ENCODE measurements at regions not wholly inside any gene's neighbourhood (a gene's known extent, or its start where the extent isn't known, plus 50 kb on each side); places are given as distances from the start of the nearest gene placed in this dataset.

DNA sequence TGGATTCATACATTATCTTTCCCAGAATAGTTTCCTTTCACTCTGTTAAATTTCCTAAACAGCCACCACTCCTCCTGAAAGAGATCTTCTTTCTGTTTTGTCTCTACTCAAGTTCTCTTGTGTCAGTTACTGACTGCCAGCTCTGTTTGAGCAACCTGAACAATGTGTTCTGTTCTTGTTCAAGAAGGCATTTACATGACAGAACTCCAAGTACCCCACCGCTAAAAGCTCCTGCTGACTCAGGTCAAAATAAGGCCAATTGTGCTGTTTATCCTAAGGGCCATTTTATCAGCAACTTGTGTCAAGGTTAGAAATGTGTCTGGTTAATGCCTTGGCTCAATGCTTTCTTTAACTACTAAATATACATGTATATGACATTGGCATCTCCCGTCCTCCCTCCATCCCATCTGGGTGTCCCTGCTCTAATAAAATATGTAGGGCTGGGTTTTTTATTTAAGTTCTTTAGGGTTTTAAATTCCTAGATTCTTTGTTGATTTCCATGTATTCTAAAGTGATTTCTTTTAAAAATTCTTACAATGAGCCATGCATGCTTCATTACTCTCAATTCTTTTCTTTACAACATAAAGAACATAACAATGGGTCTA, 144.3 kb upstream of the PAQR3 start:
- Mint-ChIP-seq H3K4me3 (no peak overlapping the region), H3K36me3 (ENCODE audit: insufficient read depth in 2 of 2) (peaks cover 0 to 3% of the 10 kb centered on the region in 2 donors), H3K9me3 (peaks cover 2 to 5% of the 10 kb centered on the region in 2 donors), H3K27ac (no peak overlapping the region), H3K4me1 (ENCODE audit: low read depth) (no peaks in the 10 kb centered on the region), H3K27me3 (ENCODE audit: low read depth) (no peaks in the 10 kb centered on the region)
- ATAC-seq (replicated peaks in 1 of 2) (no peak), DNase-seq (no peak)

DNA sequence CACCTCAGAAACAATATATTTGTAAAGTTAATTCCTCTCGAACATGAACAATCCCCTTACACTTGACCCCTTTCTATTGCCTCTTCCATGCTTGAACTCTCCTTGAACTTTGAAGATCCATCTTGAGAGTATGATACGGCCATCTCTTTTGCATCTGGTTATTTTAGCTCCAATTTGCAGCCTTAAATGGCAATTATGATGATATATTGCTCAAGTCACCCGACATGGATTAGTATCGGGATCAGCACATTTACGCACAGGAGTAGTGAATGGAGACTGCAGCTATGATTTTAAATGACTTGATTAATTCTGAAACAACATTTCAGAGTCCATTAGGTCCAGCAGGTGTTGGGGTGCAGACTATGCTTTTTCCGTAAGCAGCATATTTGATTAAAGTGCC, 143.8 kb upstream of the PAQR3 start:
- no peaks in the 10 kb centered on the region for H3K27me3 Mint-ChIP-seq (ENCODE audit: low read depth)
- no peak overlapping the region for H3K27ac Mint-ChIP-seq
- H3K4me3 Mint-ChIP-seq = no peak overlapping the region
- peaks cover 0 to 3% of the 10 kb centered on the region in 2 donors for H3K36me3 Mint-ChIP-seq (ENCODE audit: insufficient read depth in 2 of 2)
- peaks cover 2 to 5% of the 10 kb centered on the region in 2 donors for H3K9me3 Mint-ChIP-seq
- H3K4me1 Mint-ChIP-seq (ENCODE audit: low read depth) = no peaks in the 10 kb centered on the region
- DNase-seq (no peak), ATAC-seq (replicated peaks in 1 of 2) (no peak)

DNA sequence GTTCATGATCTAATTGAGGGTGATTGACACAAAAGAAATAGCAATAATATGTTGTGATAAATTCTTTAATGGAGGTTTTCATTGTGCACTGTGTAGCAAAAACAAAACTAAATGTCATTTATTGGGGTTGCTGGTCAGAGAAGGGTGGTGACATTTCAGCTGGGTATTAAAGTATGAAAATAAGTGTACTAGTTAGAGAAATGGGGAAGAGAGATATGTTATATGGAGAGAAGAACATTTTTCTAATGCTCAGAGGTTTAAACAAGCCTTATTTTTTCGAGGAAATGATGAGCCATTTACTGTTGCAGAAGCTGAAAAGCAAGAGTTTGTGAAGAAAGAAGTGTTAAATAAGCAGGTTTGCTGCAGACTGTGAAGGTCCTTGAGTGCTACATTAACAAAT, 142.7 kb upstream of the PAQR3 start:
- peaks cover 0 to 3% of the 10 kb centered on the region in 2 donors for H3K36me3 Mint-ChIP-seq (ENCODE audit: insufficient read depth in 2 of 2)
- H3K4me3 Mint-ChIP-seq = no peak overlapping the region
- H3K27ac Mint-ChIP-seq = no peak overlapping the region
- H3K27me3 Mint-ChIP-seq (ENCODE audit: low read depth) = no peaks in the 10 kb centered on the region
- ATAC-seq (replicated peaks in 1 of 2) = no peak
- peaks cover 2 to 5% of the 10 kb centered on the region in 2 donors for H3K9me3 Mint-ChIP-seq
- no peaks in the 10 kb centered on the region for H3K4me1 Mint-ChIP-seq (ENCODE audit: low read depth)
- DNase-seq = no peak

DNA sequence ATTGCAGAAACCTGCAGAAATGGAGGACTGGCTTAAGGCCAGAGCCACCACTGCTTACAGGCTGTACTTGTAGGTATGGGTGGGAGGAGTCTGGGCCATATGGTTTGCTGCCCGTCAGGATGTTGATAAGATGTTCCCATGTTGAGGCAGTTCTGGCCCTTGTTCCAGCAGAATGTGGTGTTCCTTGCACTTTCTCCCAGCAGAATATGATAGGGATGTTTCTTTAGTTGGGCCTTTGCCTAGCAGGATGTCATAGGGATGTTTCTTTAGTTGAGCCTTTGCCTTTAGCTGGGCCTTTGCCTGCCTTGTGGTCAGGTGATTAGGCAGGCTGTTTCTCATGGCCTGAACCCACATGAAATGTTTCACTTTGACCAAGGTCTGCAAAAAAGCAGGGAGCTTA, 139.1 kb upstream of the PAQR3 start:
- Mint-ChIP-seq H3K4me3 (no peak overlapping the region), H3K9me3 (peaks cover 2 to 7% of the 10 kb centered on the region in 2 donors), H3K27me3 (ENCODE audit: low read depth) (no peaks in the 10 kb centered on the region), H3K36me3 (ENCODE audit: insufficient read depth in 2 of 2) (peaks cover 0 to 3% of the 10 kb centered on the region in 2 donors), H3K27ac (no peak overlapping the region), H3K4me1 (ENCODE audit: low read depth) (no peaks in the 10 kb centered on the region)
- DNase-seq = no peak
- no peak for ATAC-seq (replicated peaks in 1 of 2)

DNA sequence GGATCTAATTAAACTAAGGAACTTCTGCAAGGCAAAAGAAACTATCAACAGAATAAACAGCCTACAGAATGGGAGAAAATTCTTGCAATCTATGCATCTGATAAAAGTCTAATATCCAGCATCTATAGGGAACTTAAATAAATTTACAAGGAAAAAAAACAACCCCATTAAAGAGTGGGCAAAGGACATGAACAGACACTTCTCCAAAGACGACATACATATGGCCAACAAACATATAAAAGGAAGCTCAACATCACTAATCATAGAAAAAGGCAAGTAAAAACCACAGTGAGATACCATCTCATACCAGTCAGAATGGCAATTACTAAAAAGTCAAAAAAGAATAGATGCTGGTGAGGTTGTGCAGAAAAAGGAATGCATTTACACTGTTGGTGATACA, 134.8 kb upstream of the PAQR3 start:
- Mint-ChIP-seq H3K9me3 (peaks cover 3 to 8% of the 10 kb centered on the region in 2 donors), H3K27me3 (ENCODE audit: low read depth) (no peaks in the 10 kb centered on the region), H3K4me3 (no peak overlapping the region), H3K27ac (no peak overlapping the region), H3K4me1 (ENCODE audit: low read depth) (no peaks in the 10 kb centered on the region), H3K36me3 (ENCODE audit: insufficient read depth in 2 of 2) (no peaks in the 10 kb centered on the region)
- DNase-seq (no peak), ATAC-seq (replicated peaks in 1 of 2) (no peak)

DNA sequence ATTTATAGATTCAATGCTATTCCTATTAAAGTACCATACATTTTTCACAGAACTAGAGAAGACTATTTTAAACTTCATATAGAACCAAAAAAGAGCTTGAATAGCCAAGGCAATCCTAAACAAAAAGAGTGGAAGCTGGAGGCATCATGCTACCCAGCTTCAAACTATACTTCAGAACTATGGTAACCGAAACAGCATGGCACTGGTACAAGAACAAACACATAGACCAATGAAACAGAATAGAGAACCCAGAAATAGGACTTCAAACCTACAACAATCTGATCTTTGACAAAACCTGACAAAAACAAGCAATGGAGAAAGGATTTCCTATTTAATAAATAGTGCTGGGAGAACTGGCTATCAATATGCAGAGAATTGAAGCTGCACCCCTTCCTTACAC, 134.2 kb upstream of the PAQR3 start:
- no peaks in the 10 kb centered on the region for H3K36me3 Mint-ChIP-seq (ENCODE audit: insufficient read depth in 2 of 2)
- H3K4me1 Mint-ChIP-seq (ENCODE audit: low read depth) = no peaks in the 10 kb centered on the region
- DNase-seq (no peak), ATAC-seq (replicated peaks in 1 of 2) (no peak)
- H3K4me3 Mint-ChIP-seq = no peak overlapping the region
- no peaks in the 10 kb centered on the region for H3K27me3 Mint-ChIP-seq (ENCODE audit: low read depth)
- H3K9me3 Mint-ChIP-seq = peaks cover 3 to 8% of the 10 kb centered on the region in 2 donors
- no peak overlapping the region for H3K27ac Mint-ChIP-seq

DNA sequence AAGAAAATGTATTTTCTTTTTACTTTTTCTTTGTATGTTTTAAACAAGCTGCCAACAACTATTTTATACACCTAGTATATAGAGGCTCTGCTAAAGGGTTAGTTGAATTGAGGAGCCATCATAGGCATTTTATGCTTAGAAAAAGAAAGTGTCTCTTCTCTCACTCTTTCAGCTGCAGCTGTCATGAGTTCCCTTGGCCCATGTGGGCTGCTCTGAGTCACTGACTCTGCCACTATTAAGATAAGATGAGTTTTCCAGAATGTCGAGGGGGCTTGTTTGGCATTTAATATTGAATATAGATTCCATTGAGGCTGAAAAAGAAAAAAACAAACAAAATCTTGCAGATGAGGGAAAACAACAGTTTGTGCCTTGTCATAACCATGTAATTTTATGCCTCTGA, 126.0 kb upstream of the PAQR3 start:
- Mint-ChIP-seq H3K36me3 (ENCODE audit: insufficient read depth in 2 of 2) (no peaks in the 10 kb centered on the region), H3K4me3 (no peak overlapping the region), H3K27ac (no peak overlapping the region), H3K4me1 (ENCODE audit: low read depth) (no peaks in the 10 kb centered on the region), H3K27me3 (ENCODE audit: low read depth) (peaks cover 13% of the 10 kb centered on the region), H3K9me3 (no peaks in the 10 kb centered on the region)
- DNase-seq (no peak), ATAC-seq (replicated peaks in 1 of 2) (no peak)

DNA sequence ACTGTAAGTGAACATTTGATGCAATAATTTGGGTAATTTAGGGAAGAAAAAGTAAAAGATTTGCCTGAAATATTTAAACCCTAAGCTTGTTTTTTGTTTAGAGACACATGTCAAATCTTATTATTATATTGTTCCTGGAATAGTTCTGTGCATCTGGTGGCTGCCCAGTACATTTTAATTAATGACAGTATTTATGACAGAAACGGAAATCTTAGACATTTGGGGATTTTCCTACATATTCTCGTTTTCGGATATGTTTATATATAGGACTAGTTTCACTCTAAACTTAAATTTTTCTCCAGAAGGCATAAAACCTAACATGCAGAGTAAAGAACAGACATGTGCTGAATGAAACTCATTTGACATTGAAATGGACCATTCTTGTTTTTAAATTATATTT, 125.6 kb upstream of the PAQR3 start:
- Mint-ChIP-seq H3K27me3 (ENCODE audit: low read depth) (peaks cover 13% of the 10 kb centered on the region), H3K36me3 (ENCODE audit: insufficient read depth in 2 of 2) (no peaks in the 10 kb centered on the region), H3K9me3 (no peaks in the 10 kb centered on the region), H3K4me3 (no peak overlapping the region), H3K4me1 (ENCODE audit: low read depth) (no peaks in the 10 kb centered on the region), H3K27ac (no peak overlapping the region)
- ATAC-seq (replicated peaks in 1 of 2) = no peak
- no peak for DNase-seq

DNA sequence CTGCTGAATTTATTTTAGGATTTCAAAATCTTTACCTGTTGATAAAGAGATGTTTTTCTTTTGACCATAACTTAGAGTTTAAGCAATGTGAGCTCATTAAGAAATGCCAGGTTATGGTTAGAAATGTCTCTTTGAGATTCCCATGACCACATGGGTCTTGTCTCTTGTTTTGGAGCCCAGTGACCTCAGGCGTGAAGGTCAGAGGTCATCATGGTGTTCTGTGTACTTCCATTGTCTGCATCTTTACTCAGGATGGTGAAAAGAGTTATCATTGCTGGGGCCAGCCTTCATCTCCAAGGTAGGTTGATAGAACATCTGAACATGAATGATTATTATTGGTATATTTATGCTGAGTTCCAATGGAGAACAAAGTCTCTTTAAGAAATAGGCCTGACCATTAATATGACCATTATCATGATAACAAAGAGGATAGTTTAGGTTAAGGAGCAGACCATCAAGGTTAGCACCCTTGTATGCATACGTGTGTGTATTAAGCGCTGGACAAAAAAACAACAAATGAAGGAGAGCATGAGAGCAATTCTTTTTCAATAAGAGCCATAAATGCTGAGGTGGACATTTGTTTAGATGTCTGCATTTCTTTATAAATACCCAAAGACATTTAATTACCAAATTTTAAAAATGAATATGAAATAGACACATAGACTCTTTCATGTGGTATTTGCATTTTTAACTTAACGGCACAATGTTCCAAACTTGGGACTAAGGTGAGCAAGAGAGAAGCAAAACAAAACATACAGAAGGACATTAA, 120.6 kb upstream of the PAQR3 start:
- no peaks in the 10 kb centered on the region for H3K4me1 Mint-ChIP-seq (ENCODE audit: low read depth)
- no peak overlapping the region for H3K4me3 Mint-ChIP-seq
- no peaks in the 10 kb centered on the region for H3K9me3 Mint-ChIP-seq
- ATAC-seq (replicated peaks in 1 of 2) = no peak
- H3K27me3 Mint-ChIP-seq (ENCODE audit: low read depth) = peaks cover 7% of the 10 kb centered on the region
- no peak overlapping the region for H3K27ac Mint-ChIP-seq
- H3K36me3 Mint-ChIP-seq (ENCODE audit: insufficient read depth in 2 of 2) = no peaks in the 10 kb centered on the region
- DNase-seq = no peak

DNA sequence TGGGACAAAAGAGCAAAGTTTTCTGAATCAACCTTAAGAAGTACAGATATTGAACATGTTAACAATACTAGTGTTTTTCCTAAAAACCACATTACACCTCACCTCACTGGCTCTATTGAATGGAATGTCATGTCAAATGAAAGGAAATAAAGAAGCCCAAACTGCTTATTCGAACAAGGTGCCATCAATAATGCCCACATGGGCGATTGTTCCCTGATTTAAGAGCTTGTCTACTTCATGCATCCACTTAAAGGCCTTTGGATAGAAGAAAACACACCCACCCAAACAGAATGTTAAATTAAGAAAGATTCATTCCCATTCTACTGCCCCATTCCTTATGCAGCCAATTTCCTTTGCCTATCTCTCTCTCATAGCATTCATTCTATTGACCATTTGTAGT, 118.5 kb upstream of the PAQR3 start:
- Mint-ChIP-seq H3K36me3 (ENCODE audit: insufficient read depth in 2 of 2) (no peaks in the 10 kb centered on the region), H3K27me3 (ENCODE audit: low read depth) (peaks cover 4% of the 10 kb centered on the region), H3K9me3 (no peaks in the 10 kb centered on the region), H3K4me3 (no peak overlapping the region), H3K27ac (no peak overlapping the region), H3K4me1 (ENCODE audit: low read depth) (no peaks in the 10 kb centered on the region)
- ATAC-seq (replicated peaks in 1 of 2) = no peak
- no peak for DNase-seq

DNA sequence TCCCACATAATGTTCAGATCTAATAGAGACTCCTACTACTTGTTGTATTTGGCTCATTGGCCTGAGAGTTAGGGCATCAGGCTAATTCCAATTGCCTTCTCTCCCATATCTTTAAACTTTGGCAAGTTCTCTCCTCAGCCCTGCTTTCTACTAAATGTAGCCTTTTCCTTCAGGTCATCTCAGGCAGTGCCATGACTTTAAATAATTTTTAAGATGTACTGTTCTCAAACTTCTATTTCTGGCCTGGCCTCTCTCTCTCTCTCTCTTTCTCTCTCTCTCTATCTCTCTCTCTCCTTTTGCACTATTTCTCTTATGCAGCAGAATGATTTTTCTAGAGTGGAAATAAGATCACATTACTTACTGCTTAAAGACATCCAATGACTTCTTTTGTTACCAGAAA, 114.5 kb upstream of the PAQR3 start:
- H3K4me1 Mint-ChIP-seq (ENCODE audit: low read depth) = no peaks in the 10 kb centered on the region
- no peaks in the 10 kb centered on the region for H3K36me3 Mint-ChIP-seq (ENCODE audit: insufficient read depth in 2 of 2)
- H3K9me3 Mint-ChIP-seq = no peaks in the 10 kb centered on the region
- DNase-seq (no peak), ATAC-seq (replicated peaks in 1 of 2) (no peak)
- no peak overlapping the region for H3K4me3 Mint-ChIP-seq
- H3K27me3 Mint-ChIP-seq (ENCODE audit: low read depth) = no peaks in the 10 kb centered on the region
- H3K27ac Mint-ChIP-seq = no peak overlapping the region

DNA sequence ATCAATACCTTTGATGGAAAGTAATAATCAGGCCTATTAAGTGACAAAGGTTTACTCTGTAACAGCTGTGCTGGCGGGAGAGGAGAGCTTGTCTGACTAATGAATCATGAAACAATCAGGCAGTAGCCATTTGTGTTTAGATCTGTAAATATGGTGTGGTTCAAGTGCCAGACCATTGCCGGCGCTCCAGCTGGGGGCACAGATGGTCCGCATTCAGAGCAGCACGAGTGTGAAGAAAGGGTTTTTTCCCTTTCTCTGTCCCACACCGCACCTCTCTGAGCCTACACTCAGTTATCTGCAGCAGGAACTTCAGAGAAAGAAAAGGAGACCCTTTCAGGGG, 111.3 kb upstream of the PAQR3 start:
- H3K4me3 Mint-ChIP-seq = no peak overlapping the region
- ATAC-seq (replicated peaks in 1 of 2) = no peak

DNA sequence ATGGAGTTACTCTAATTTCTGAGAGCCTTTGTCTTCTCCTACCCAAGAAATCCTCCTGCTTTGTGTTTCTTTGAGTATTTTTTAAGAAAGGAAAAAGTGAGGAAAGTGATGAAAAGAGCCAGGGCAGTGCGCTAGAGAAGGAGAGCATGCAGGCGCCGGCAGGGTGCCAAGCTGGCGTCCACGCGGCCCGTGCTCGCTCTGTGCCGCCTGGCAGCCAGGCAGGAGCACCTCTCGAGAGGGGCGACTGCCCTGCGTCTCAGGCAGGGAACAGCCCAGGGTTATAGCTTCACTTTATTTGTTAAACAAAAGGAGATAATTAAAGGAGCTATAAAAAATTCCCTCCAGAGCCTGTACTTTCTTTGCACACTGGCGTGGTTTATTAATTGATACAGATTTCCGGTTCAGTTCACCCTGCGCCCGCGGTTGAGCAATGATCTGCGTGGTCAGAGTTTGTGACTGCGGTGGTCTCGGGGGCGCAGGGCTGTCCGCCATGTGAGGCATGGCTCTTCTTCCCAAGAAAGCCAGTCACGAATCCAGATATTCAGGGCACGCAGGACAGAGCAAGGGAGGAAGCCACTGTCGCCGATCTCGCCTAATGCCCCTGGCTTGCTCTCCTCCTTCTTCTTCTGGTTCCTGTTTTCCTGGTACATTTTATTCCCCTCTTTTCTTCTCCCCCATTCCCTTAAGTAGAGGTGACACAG, 110.8 kb upstream of the PAQR3 start:
- H3K27me3 Mint-ChIP-seq (ENCODE audit: low read depth) = no peaks in the 10 kb centered on the region
- H3K36me3 Mint-ChIP-seq (ENCODE audit: insufficient read depth in 2 of 2) = no peaks in the 10 kb centered on the region
- no peak for DNase-seq
- no peaks in the 10 kb centered on the region for H3K4me1 Mint-ChIP-seq (ENCODE audit: low read depth)
- H3K9me3 Mint-ChIP-seq = no peaks in the 10 kb centered on the region
- no peak overlapping the region for H3K27ac Mint-ChIP-seq
- H3K4me3 Mint-ChIP-seq = no peak overlapping the region
- ATAC-seq (replicated peaks in 1 of 2) = no peak

More for the DNA sequence above, 111.3 kb upstream of the PAQR3 start:
- Mint-ChIP-seq H3K27me3 (ENCODE audit: low read depth) (no peaks in the 10 kb centered on the region), H3K36me3 (ENCODE audit: insufficient read depth in 2 of 2) (no peaks in the 10 kb centered on the region), H3K4me1 (ENCODE audit: low read depth) (no peaks in the 10 kb centered on the region), H3K27ac (no peak overlapping the region), H3K9me3 (no peaks in the 10 kb centered on the region)
- DNase-seq = no peak

All from activated T-cell treated with anti-CD3 and anti-CD28 coated beads, Interleukin-2, amount 50 U/mL, for 72 hours (primary cell).